Right cardiac atrium (tissue), 5 donors: ENCODE measurements at regions not wholly inside any gene's neighbourhood (a gene's known extent, or its start where the extent isn't known, plus 50 kb on each side); places are given as distances from the start of the nearest gene placed in this dataset.

Experiments
- ATAC-seq, 2 donors: fragments of 200-7000 bp; cut with Tn5 transposase; one replicate each; pipeline versions ENCODE4 v1.8.0 to v1.9.1; 2020; ENCODE audit warnings: moderate library complexity in 2 of 2, mild to moderate bottlenecking in 1 of 2
- DNase-seq, 3 donors: peaks; one replicate each; pipeline ENCODE4 v3.0.0-alpha.2; 2020
- H3K27ac ChIP-seq: one replicate; pipeline ENCODE4 v1.5.1; 2013; ENCODE audit warnings: mild to moderate bottlenecking, low read length, control low read depth, moderate library complexity
- H3K27me3 ChIP-seq: one replicate; pipeline ENCODE4 v1.6.1; 2013; ENCODE audit not compliant: control insufficient read depth, insufficient read depth
- H3K4me1 ChIP-seq: one replicate; pipeline ENCODE4 v1.6.1; 2013; ENCODE audit warnings: low read length; ENCODE audit not compliant: control insufficient read depth, insufficient read depth
- H3K4me3 ChIP-seq: one replicate; pipeline ENCODE4 v1.5.1; 2013; ENCODE audit warnings: low read length, control low read depth
- H3K9me3 ChIP-seq: one replicate; pipeline ENCODE4 v1.6.1; 2013; ENCODE audit warnings: low read length; ENCODE audit not compliant: control insufficient read depth
- WGBS: extraction: QIAGEN DNeasy Blood & Tissue Kit; methylation state at CpG from one replicate; pipeline ENCODE4 v1.1.7; 2013; 5-methylcytosine and 5-hydroxymethylcytosine counted together
- intact Hi-C, 4 donors: fragments of 100-400 bp; cut with DNase I; formaldehyde crosslinking; loops; one replicate each; pipeline versions ENCODE4 v1.11.0 to v1.14.0; 2022 to 2023
- donor health status: healthy with polysubstance abuse.
- donor health status: DM: no; HTN: yes; CAD: no.
- donor health status: DM: no; HTN: no; CAD: no.
- donor health status: DM: no; HTN: yes; CAD: no; lungs with severe emphysema.
- donor health status: DM: yes; HTN: yes; CAD: no.

GRCh38 chr17:12242345-12242954, 221.8 kb downstream of the MAP2K4 start:
- Histone ChIP-seq H3K9me3 (no peaks in the 10 kb centered on the region), H3K27me3 (no peaks in the 10 kb centered on the region), H3K27ac (no peak overlapping the region), H3K4me3 (no peak overlapping the region), H3K4me1 (peaks cover 2% of the 10 kb centered on the region)
- intact Hi-C loops, result no loop called here
- 60% methylated on average over 9 of the region's 9 CpGs for WGBS
- ATAC-seq (no peak), DNase-seq (no peak)

GRCh38 chr17:12247761-12248160, 227.1 kb downstream of the MAP2K4 start:
- 49% methylated on average over 2 of the region's 2 CpGs for WGBS
- Histone ChIP-seq H3K9me3 (no peaks in the 10 kb centered on the region), H3K4me3 (no peak overlapping the region), H3K27me3 (no peaks in the 10 kb centered on the region), H3K27ac (no peak overlapping the region), H3K4me1 (no peaks in the 10 kb centered on the region)
- no peak for DNase-seq
- no peak for ATAC-seq
- intact Hi-C loops, result no loop called here

GRCh38 chr17:12250973-12251372, 230.3 kb downstream of the MAP2K4 start:
- intact Hi-C loops, result loop anchor here in 2 of 4 donors (10.0 kb wide), 3 partner anchors 294 to 754 kb away; partner anchors contain the start of gene MYOCD (in 2 of the 2)
- ATAC-seq (no peak), DNase-seq (no peak)
- 92% methylated on average over 4 of the region's 4 CpGs for WGBS
- no peak overlapping the region for H3K27ac ChIP-seq
- H3K4me1 ChIP-seq, result no peaks in the 10 kb centered on the region
- no peak overlapping the region for H3K4me3 ChIP-seq
- no peaks in the 10 kb centered on the region for H3K27me3 ChIP-seq
- no peaks in the 10 kb centered on the region for H3K9me3 ChIP-seq

GRCh38 chr17:12252462-12252861, 231.8 kb downstream of the MAP2K4 start:
- peak overlapping the region; percentile 48 for H3K27ac ChIP-seq
- intact Hi-C loops, result loop anchor here in 2 of 4 donors (10.0 kb wide), 3 partner anchors 292 to 752 kb away; partner anchors contain the start of gene MYOCD (in 2 of the 2)
- WGBS, result 39% methylated on average over 6 of the region's 6 CpGs
- H3K9me3 ChIP-seq, result no peaks in the 10 kb centered on the region
- no peaks in the 10 kb centered on the region for H3K4me1 ChIP-seq
- no peaks in the 10 kb centered on the region for H3K27me3 ChIP-seq
- H3K4me3 ChIP-seq, result no peak overlapping the region
- ATAC-seq (peak; percentile 35 to 50), DNase-seq (no peak)

- DNase-seq (no peak), ATAC-seq (no peak)
- Histone ChIP-seq H3K9me3 (no peaks in the 10 kb centered on the region), H3K27me3 (no peaks in the 10 kb centered on the region), H3K27ac (no peak overlapping the region), H3K4me3 (no peak overlapping the region), H3K4me1 (no peaks in the 10 kb centered on the region)
- intact Hi-C loops, result loop anchor here in 2 of 4 donors (10.0 kb wide), 3 partner anchors 290 to 750 kb away; partner anchors contain the start of gene MYOCD (in 2 of the 2)
- 90% methylated on average over 9 of the region's 9 CpGs for WGBS
These were observed 233.8 kb downstream of the MAP2K4 start for GRCh38 chr17:12254460-12254859.

- Histone ChIP-seq H3K27ac (no peak overlapping the region), H3K27me3 (no peaks in the 10 kb centered on the region), H3K4me3 (no peak overlapping the region), H3K4me1 (no peaks in the 10 kb centered on the region), H3K9me3 (no peaks in the 10 kb centered on the region)
- DNase-seq (peak; percentile 23 to 57 (median 45)), ATAC-seq (peak; percentile 66 to 70)
- WGBS, result 7% methylated on average over 4 of the region's 4 CpGs
- intact Hi-C loops, result loop anchor here in 3 of 4 donors (5.0 to 10.0 kb wide), 4 partner anchors 288 to 748 kb away; partner anchors contain the start of gene MYOCD (in 3 of the 3)
These were observed 235.8 kb downstream of the MAP2K4 start for GRCh38 chr17:12256380-12256995.

GRCh38 chr17:12257176-12257575, 236.5 kb downstream of the MAP2K4 start:
- intact Hi-C loops, result loop anchor here in 3 of 4 donors (5.0 to 10.0 kb wide), 4 partner anchors 288 to 748 kb away; partner anchors contain the start of gene MYOCD (in 3 of the 3)
- H3K4me1 ChIP-seq, result no peaks in the 10 kb centered on the region
- H3K27ac ChIP-seq, result no peak overlapping the region
- DNase-seq (no peak), ATAC-seq (no peak)
- no peak overlapping the region for H3K4me3 ChIP-seq
- no peaks in the 10 kb centered on the region for H3K27me3 ChIP-seq
- H3K9me3 ChIP-seq, result no peaks in the 10 kb centered on the region
- WGBS, result 44% methylated on average over 5 of the region's 5 CpGs

GRCh38 chr17:12261354-12261753, 240.7 kb downstream of the MAP2K4 start:
- 88% methylated on average over 10 of the region's 10 CpGs for WGBS
- Histone ChIP-seq H3K9me3 (no peaks in the 10 kb centered on the region), H3K4me1 (no peaks in the 10 kb centered on the region), H3K27me3 (no peaks in the 10 kb centered on the region), H3K27ac (no peak overlapping the region), H3K4me3 (no peak overlapping the region)
- DNase-seq (no peak), ATAC-seq (no peak)
- intact Hi-C loops, result no loop called here

- ATAC-seq, result no peak
- Histone ChIP-seq H3K4me3 (no peak overlapping the region), H3K27ac (no peak overlapping the region), H3K27me3 (no peaks in the 10 kb centered on the region), H3K9me3 (no peaks in the 10 kb centered on the region), H3K4me1 (no peaks in the 10 kb centered on the region)
- intact Hi-C loops, result no loop called here
- WGBS, result 74% methylated on average over 6 of the region's 6 CpGs
- DNase-seq, result no peak
These were observed 249.1 kb downstream of the MAP2K4 start for GRCh38 chr17:12269751-12270150.

- intact Hi-C loops, result no loop called here
- Histone ChIP-seq H3K9me3 (no peaks in the 10 kb centered on the region), H3K4me1 (no peaks in the 10 kb centered on the region), H3K27ac (no peak overlapping the region), H3K4me3 (no peak overlapping the region), H3K27me3 (no peaks in the 10 kb centered on the region)
- ATAC-seq (no peak), DNase-seq (no peak)
- 59% methylated on average over 3 of the region's 3 CpGs for WGBS
These were observed 257.1 kb downstream of the MAP2K4 start for GRCh38 chr17:12277827-12278226.

GRCh38 chr17:12282056-12282455, 261.4 kb downstream of the MAP2K4 start:
- intact Hi-C loops, result no loop called here
- ATAC-seq, result peak in 1 of 2 donors; percentile 20
- Histone ChIP-seq H3K27ac (no peak overlapping the region), H3K4me1 (no peaks in the 10 kb centered on the region), H3K4me3 (no peak overlapping the region), H3K27me3 (no peaks in the 10 kb centered on the region), H3K9me3 (no peaks in the 10 kb centered on the region)
- DNase-seq, result no peak
- WGBS, result 38% methylated on average over 1 of the region's 1 CpG
